Renal pelvis (tissue), 1 donor: ENCODE measurements at regions not wholly inside any gene's neighbourhood (a gene's known extent, or its start where the extent isn't known, plus 50 kb on each side); places are given as distances from the start of the nearest gene placed in this dataset.

ENCODE experiments used
- DNase-seq: peaks from one replicate; pipeline ENCODE4 v3.0.0-alpha.2; 2013

DNA sequence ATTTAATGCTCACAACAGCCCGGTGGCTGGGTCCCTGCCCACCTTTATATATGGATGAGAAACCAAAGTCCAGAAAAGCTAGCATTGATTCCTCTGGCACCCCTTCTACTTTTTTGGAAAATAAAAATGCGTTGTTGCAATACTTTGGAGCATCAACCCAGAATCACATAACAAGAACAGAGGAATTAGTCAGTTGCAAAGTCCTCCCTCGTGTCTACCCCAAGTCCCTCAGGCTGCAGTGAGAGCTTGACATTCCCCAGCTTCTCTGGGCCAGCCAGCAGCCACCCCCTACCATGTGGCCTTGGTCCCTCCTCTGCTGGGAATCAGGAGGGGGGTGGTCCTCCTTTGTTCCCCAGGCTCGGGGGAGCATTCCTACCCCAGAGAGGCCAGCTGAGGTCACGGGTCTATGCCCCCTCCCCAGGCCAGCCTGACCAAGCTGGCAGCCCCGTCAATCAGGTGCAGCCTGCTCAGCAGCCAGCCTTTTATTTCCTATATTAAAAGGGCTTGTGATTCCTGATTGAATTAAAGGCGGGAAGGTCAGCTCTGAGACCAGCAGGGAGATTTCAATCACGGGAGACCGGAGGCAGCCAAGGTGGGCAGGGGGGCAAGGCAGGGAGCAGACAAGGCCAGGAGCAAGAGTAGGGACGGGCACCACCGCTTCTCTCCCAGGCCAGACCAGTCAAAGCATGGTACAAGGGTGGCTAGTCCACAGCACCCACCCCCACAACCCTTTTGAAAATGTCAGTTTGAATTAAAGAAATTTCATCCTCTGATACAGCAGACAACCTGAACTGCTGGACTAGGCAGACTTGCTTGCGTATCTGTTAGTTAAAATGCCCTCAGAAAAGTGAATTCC is 158.9 kb downstream of the MRPL14 start:
- no peak for DNase-seq

DNA sequence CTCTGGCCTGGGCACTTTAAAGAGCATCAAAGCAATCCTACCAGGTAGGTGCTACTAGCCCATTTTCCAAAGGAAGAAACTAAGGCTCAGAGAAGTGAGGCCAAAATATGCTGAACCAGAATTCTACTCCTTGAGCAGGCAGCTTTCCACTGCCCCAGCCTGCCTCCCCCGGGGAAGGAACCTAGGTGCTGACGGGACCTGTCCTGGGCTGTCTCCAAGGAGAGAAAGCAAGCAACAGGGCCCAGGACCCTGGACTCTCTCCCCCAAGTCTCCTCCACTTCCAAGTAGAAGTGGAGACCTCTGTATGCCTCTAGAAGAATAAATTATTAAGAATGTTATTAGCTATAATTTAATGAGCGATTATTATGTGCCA is 159.5 kb downstream of the MRPL14 start:
- no peak for DNase-seq

DNA sequence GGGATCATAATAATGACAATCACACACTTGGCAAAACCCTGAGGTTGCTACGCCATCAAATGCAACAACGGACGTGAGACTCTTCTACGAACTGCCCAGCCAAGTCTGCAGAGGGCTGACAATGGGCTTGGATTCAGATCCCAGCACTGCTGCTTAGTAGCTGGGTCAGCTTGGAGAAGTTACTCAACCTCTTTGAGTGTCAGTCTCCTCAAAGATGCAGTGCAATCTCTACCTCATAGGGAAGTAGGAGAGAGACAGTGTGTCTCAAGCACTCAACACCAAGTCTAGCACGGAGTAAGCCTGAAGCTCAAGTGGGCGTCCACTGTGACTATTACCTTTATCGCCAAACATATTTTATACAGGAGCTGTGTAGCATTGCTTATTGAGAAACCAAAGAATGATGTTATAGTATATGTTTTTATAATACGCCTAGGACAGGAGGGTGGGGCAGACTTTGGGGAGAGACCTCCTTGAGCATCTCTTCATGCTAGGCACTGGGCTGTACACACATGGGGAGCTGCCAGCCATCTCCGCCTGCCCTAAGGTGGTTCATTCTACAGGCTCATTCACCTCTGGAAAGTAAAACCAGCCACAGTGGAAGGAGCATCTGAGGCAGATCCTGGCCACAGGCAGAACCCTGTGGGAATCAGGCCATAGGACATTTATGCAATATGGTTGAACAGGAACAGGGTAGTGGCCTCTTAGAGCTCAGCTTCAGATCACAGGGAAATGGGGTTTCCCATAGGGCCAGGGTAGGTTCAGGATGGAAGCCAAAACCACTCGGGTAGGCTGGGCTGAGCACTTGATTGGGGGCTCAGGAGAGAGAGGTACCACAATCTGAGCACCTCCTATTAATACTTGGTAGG is 160.2 kb downstream of the MRPL14 start:
- DNase-seq = no peak

DNA sequence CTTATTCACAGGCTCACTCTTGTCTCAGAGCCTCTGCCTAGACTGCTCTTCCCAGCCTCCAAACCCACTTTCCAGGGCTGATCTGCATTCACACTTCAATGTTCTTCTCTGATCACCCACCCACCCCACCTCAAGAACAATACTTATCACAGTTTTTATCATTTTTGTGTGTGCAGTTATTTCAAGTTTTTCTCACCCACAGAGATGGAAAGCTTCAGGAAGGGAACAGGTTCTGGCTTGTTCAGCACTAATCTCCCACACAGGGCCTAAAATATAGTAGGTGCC is 160.9 kb downstream of the MRPL14 start:
- no peak for DNase-seq

DNA sequence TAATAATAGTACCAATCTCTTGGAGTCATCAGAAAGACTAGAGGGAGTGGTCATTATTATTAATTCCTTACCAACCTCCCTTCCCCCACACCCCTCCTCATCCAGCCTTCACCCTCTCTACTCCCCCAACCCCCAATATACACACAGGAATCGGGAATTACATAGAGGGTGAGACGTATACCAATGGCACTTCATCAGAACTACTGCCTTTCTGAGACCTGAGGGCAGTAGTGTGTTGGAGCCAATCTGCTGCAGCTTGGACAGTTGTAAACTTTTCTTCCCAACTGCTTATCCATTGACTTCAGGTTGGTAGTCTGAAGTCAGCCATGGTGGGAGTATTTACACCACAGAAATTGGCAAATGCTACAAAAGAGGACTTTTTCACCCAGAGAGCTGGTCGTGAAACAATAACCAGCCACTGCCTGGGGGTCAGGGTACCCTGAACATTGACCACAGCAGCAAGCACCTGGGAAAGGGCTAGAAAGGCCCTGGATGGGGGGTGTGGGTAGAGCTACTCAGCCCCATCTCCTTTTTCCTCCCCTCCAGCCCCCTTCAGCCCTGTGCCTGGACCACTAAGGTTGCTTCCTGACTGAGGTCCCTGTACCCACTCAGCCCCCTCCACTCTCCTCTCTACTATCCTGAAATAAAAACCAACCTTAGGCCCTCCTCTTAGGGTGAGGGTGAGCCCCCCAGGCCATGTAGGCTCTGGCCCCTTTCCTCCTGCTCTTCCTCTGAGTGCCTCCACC is 161.5 kb downstream of the MRPL14 start:
- DNase-seq = no peak

DNA sequence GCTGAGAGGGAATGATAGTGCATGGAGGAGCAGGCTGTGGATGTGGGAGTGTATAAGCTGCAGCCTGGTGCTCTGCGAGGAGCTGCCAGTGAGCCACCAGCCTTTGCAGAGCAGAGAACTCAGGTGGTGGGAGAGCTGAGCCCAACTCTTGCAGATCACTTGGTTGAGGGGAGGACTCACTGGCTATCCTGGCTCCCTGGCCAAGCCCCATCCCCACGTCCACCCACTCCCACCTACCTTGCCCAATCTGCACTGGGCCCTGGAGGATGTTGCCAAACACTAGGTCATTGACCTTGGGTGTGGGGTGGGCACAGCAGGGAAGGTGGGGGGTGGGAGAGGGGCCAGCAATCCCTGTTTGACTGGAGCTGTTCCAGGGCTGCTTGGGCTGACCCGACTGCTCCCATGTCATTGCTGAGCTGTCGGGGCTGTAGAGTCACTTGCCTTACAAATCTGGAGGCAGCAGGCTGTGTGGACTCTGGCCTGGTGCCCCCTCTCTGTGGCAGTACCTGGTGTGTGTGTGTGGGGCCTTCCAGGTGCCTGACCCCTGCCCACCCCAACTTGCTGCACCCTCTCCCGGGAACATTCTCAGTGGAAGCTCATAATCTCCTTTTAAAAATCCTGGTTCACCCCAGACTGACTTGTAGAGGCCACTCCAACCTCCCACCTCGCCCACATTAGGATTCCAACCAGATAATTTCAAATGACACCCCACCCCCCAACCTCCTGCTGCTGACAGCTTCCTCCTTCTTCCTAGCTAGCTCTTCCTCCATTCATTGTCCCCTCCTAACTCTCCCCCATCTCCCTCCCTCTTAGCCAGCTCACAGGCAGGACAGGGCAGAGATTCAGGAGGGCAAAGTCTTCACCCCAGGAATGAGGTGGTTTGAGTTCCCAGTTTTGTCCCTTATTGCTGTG is 162.3 kb downstream of the MRPL14 start:
- no peak for DNase-seq

DNA sequence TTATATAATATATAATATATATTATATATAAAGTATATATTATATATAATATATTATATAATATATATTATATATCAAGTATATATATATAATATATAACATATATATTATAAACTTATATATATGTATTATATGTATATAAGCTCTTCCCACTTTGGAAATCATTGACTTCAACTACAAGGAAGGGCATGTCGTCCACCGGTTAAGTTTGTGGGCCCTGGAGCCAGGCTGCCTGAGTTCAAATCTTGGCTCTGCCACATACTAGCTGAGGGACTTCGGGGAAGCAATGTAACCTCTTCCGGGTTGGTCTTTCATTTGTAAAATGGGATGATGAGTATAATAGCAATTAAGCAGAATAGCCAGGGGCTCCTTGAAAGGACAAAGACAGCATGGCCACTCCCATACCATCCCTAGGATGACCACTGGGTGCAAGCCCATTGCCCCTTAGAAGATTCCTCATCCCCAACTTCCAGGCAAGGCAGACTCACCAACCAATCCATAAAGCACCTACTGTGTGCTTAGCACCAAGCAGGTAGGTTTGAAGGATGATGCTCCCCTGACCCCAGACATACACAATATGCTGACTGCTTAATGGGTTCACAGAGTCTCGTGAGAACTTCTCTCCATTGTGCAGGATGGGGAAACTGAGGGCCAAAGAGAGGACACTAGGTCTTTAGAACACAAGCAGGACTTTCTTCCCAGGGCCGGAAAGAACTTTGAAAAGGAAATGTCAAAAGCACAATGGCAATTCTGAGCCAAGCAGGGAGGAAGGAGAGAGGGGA is 163.2 kb downstream of the MRPL14 start:
- no peak for DNase-seq

DNA sequence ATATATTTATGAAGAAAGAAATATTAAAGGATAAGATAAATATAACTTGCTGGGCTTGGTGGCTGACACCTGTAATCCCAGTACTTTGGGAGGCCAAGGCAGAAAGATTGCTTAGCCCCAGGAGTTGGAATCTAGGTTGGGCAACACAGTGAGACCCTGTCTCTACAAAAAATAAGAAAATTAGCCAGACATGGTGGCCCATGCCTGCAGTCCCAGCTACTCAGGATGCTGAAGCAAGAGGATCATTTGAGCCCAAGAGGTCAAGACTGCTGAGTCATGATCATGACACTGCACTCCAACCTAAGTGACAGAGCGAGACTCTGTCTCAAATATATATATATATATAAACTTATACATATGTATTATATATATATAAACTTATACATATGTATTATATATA is 164.0 kb downstream of the MRPL14 start:
- no peak for DNase-seq

DNA sequence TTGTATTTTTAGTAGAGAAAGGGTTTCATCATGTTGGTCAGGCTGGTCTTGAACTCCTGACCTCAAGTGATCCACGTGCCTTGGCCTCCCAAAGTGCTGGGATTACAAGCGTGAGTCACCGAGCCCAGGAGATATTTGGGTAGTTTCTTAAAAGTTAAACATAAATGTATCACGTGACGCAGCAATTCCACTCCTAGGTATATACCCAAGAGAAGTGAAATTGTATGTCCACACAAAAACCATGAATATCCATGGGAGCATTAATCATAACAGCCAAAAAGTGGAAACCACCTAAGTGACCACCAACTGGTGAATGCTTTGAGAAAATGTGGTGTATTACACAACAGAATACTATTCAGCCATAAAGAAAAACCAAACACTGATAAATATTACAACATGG is 164.8 kb downstream of the MRPL14 start:
- DNase-seq = no peak

DNA sequence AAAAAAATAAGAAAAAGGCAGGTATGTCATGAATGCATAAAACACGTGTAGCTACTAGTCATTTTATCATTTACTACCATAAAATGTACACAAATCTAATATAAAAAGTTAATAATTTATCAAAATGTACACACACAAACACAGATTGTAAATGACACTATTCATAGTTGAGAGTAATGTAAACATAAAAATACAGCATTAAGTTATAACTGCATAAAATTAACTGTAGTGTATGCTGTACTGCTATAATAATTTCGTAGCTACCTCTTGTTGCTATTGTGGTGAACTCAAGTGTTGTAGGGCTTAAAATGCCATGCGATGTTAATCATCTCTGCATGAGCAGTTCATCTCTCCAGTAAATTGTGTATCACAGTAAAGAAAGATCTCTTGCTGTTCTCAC is 170.0 kb downstream of the MRPL14 start:
- no peak for DNase-seq

DNA sequence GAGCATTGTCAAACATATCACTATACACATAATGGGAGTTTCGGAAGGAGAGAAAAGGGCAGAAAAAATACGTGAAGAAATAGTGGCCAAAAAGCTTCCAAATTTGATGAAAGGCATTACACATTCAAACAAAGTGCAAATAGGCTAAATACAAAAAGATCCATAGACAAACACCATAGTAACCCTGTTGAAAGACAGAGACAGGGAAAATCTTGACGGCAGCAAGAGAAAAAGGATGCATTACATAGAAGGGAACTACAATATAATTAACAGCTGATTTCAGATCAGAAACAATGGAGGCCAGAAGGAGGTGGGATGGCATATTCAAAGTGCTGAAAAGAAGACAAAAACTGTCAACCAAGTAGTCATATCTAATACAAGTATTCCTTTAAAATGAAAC is 170.8 kb downstream of the MRPL14 start:
- no peak for DNase-seq

DNA sequence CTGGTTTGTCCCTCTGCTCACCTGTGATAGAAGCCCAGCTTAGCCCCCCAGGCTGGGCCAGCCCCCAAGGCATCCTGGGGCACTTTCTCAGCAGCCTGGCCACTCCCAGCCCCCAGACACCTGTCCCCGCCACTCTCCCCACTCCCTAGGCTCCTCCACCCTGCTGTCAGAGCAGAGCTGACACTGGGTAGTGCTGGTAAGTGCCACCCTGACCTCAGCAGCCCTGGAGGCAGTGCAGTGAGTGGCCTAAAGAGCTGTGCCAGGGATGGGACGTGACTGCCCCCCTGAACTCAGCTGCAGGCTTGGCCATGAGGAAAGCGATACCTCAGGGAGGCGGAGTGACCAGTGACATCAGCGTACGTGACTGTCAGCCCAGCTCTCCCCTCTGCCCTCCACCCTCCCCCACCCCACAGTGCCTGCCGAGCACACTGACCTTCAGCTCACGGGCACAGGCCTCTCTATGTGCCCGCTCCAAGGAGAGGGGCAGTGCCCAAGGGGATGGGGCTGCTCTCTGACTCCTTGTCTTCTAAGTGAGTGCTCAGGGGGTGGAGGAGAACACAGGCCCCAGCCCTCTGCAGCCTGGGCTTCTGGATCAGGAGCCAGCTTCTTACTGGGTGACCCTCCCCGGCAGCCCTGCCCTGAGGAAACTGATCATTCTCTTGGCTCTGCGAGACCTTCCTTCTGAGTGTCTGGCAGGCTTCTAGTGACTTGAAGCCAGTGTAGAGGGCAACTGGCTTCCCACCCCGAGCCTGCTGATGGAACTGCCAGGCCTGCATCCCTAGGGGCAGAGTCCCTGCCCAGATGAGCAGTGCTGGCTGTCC is 172.7 kb downstream of the MRPL14 start:
- peak; percentile 17 for DNase-seq

DNA sequence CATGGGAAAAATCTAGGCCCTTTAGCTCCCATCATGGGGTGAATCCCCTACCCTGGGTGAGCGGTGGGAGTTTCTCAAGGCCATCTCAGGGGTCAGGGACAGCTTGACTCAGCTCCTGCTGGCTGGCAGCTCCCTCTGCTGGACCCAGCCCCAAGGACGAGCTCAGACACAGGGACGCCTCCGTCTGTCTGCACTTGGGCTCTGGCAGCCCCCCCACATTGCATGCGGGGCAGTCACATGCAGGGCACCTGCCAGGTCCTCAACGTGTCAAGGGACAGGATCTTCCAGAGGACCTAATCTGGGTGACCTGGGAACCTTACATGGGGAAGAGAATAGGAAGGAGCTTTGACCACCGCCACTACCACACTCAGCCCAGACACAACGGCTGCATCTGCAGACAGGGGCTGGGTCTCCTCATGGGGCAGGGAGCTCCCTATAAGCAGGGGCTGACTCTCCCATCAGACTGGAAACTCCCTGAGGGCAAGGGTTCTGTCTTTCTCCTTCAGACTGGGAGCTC is 173.4 kb downstream of the MRPL14 start:
- DNase-seq = peak; percentile 21

DNA sequence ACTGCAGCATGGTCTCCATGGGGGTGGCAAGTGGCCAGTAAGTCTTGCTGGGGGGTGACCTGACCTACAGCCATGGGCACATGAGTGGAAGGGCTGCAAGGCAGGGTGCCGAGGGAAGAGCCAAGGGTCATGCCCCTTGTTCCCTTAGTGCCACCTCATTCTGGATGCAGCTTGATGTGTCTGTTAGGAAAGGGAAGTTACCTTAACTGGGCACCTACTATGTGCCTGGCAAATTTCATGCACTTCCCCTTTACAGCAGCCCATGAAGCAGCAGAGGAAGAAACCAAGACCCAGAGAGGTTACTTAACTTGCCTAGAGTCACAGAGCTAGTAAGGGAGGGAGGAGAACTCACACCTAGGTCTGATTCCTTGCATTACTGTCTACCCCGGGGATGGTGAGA is 174.0 kb downstream of the MRPL14 start:
- no peak for DNase-seq

DNA sequence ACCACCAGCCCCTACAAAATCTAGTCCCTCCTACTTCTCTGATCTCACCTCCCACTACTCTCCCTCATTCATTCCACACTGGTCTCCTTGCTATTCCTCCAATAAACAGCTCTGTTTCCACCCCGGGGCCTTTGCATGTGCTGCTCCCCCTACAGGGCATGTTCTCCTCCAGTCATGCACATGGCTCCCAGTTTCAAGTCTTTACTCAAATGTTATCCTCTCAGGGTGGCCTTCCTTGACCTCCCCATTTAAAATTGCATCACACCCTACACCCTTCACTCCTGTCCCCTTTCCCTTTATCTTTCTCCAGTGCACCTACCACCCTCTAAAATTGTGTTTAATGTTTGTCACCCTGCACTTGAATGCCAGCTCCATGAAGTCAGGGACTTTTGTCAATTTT is 174.5 kb downstream of the MRPL14 start:
- no peak for DNase-seq

DNA sequence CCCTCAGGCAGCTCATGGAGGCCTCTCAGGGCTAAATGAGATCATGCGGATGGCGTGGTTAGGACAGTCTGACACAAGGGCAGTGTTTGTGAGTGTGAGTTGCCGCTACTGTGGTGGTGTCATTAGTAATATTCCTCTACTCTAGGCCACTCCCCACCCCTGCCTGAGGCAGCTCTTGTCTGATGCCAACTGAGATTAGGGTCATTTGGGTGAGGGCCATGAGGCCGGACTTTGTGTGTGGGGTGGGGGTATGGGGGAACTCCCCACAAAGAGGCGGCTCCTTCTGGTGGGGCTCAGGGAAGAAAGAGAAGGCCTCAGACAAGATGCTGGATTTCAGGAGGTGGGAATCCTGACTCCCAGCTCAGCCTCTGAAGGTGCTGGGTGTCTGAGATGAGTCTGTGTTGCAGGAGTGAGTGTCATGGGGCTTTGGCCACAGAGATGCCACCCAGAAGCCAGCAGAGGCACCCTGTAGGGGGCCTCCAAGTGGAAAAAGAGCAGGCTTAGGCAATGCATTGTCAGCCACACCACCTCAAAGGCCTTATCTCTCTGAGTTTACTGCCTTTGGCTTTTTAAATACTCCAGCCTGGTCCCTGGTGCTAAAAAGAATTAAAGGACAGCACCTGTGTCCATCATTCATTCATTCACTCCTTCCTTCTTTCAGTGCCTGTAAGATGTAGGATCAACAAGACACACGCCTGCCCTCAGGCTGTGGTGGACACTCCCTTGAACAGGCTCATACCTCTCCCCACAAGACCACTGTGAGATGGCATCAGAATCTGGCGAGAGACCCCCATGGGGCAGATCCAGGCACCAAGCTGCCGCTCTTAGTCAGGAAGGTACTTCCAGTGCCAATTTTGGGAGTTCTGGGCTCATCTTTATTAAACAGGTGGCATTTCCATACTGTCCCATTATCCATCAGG is 175.2 kb downstream of the MRPL14 start:
- DNase-seq = no peak

DNA sequence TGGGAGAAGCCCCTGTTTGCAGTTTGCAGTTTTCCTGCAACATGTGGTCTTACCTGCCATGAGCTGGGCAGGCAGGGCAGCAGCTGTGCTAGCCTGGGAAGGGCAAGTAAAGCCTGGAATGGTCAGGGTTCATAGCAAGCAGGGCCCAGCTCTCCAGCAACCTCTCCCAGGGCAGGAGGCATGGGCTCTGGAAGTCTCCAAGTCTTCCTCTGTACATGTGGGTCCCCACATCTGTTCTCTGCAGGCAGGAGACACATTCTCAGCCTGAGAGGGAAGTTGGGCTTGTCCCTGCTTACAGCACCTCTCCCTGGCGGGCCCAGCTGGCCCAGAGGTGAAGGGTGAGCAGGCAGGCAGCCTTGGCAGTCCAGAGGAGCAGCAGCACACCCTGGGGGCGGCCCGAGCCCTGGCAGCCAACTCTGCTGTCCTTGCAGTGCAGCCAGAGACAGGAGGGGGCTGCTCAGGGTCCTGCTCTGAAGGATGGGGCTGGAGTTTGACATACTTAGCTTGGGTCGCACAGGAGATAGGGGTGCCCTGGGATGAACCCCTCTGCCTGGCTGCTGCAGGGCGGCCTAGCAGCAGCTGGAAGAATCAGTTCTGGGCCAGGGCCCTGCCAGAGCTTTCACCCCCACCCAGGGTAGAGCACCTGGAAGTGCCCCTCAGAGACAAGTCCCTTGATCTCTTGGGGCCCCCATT is 176.0 kb downstream of the MRPL14 start:
- peak; percentile 44 for DNase-seq

DNA sequence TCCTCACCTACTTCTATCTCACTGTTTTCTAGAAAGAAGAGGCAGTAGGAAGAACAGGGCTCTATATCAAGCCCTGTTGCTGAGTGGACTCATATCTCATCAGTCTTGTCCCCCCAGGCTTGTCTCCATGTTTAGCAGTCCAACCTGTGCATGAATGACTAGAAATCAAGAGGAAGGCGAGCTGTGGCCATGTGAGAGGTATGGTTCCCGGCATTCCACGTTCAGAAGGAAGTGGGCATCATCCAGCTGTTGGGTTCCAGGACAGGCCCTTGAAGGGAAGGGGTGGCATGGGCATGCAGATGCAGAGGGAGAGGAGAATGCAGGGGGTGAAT is 176.6 kb downstream of the MRPL14 start:
- no peak for DNase-seq
